SJCRH30 (cell line): ENCODE measurements at regions not wholly inside any gene's neighbourhood (a gene's known extent, or its start where the extent isn't known, plus 50 kb on each side); places are given as distances from the start of the nearest gene placed in this dataset.
"Not testable (repeated sequence)": the region's sequence is repeated elsewhere in the genome, so short reads cannot be mapped to it uniquely, and the experiment has no call there.

Source experiments
- DNase-seq, 2 experiments: peaks; one replicate each; pipeline ENCODE4 v3.0.0-alpha.2; 2015 to 2020
- H3K27ac ChIP-seq: fragments of 250-450 bp; sonication (Bioruptor Pico); 2 replicates; pipeline ENCODE4 v1.5.1; 2020; ENCODE audit warnings: mild to moderate bottlenecking, moderate library complexity
- H3K27me3 ChIP-seq: fragments of 250-450 bp; sonication (Bioruptor Pico); 2 replicates; pipeline ENCODE4 v1.5.1; 2020; ENCODE audit warnings: mild to moderate bottlenecking, moderate library complexity
- H3K36me3 ChIP-seq: fragments of 250-450 bp; sonication (Bioruptor Pico); 2 replicates; pipeline ENCODE4 v1.5.1; 2020; ENCODE audit warnings: mild to moderate bottlenecking, moderate library complexity
- H3K4me1 ChIP-seq: fragments of 250-450 bp; sonication (Bioruptor Pico); 2 replicates; pipeline ENCODE4 v1.5.1; 2020; ENCODE audit warnings: mild to moderate bottlenecking, moderate library complexity
- H3K4me3 ChIP-seq: fragments of 250-450 bp; sonication (Bioruptor Pico); 2 replicates; pipeline ENCODE4 v1.5.1; 2020; ENCODE audit warnings: mild to moderate bottlenecking, moderate library complexity
- H3K9me3 ChIP-seq: fragments of 250-450 bp; sonication (Bioruptor Pico); replicated peaks from 2 replicates; pipeline ENCODE4 v1.5.1; 2020; ENCODE audit warnings: mild to moderate bottlenecking, moderate library complexity

GRCh38 chr10:30131369-30131768 lies 72.0 kb upstream of the JCAD start:
- H3K9me3 ChIP-seq, H3K36me3 ChIP-seq, H3K4me3 ChIP-seq, H3K4me1 ChIP-seq, H3K27ac ChIP-seq, H3K27me3 ChIP-seq, DNase-seq: not testable (repeated sequence)

- not testable (repeated sequence) for H3K4me3 ChIP-seq, H3K4me1 ChIP-seq, DNase-seq, H3K27me3 ChIP-seq, H3K9me3 ChIP-seq, H3K27ac ChIP-seq, H3K36me3 ChIP-seq
Measured at GRCh38 chr10:30129326-30129725, 69.9 kb upstream of the JCAD start.

GRCh38 chr10:30127120-30127541 lies 67.7 kb upstream of the JCAD start:
- Histone ChIP-seq H3K9me3 (no peaks in the 10 kb centered on the region), H3K36me3 (no peaks in the 10 kb centered on the region), H3K27me3 (no peaks in the 10 kb centered on the region), H3K4me1 (no peaks in the 10 kb centered on the region), H3K27ac (no peak overlapping the region), H3K4me3 (no peak overlapping the region)
- no peak for DNase-seq

GRCh38 chr10:30125496-30125895 lies 66.1 kb upstream of the JCAD start:
- Histone ChIP-seq H3K4me3 (no peak overlapping the region), H3K9me3 (no peaks in the 10 kb centered on the region), H3K36me3 (no peaks in the 10 kb centered on the region), H3K27ac (no peak overlapping the region), H3K27me3 (no peaks in the 10 kb centered on the region), H3K4me1 (no peaks in the 10 kb centered on the region)
- DNase-seq, result no peak

GRCh38 chr10:30124704-30125103 lies 65.3 kb upstream of the JCAD start:
- no peak for DNase-seq
- H3K27ac ChIP-seq, result no peak overlapping the region
- H3K9me3 ChIP-seq, result no peaks in the 10 kb centered on the region
- H3K36me3 ChIP-seq, result no peaks in the 10 kb centered on the region
- no peak overlapping the region for H3K4me3 ChIP-seq
- H3K4me1 ChIP-seq, result no peaks in the 10 kb centered on the region
- no peaks in the 10 kb centered on the region for H3K27me3 ChIP-seq

GRCh38 chr10:30121401-30121800 lies 62.0 kb upstream of the JCAD start:
- Histone ChIP-seq H3K36me3 (no peaks in the 10 kb centered on the region), H3K4me3 (no peak overlapping the region), H3K27me3 (no peaks in the 10 kb centered on the region), H3K4me1 (no peaks in the 10 kb centered on the region), H3K9me3 (no peaks in the 10 kb centered on the region), H3K27ac (no peak overlapping the region)
- DNase-seq, result no peak

GRCh38 chr10:30118590-30118989 lies 59.2 kb upstream of the JCAD start:
- no peak for DNase-seq
- H3K27ac ChIP-seq, result no peak overlapping the region
- H3K4me3 ChIP-seq, result no peak overlapping the region
- no peaks in the 10 kb centered on the region for H3K4me1 ChIP-seq
- no peaks in the 10 kb centered on the region for H3K36me3 ChIP-seq
- no peaks in the 10 kb centered on the region for H3K9me3 ChIP-seq
- H3K27me3 ChIP-seq, result no peaks in the 10 kb centered on the region

- Histone ChIP-seq H3K27ac (no peak overlapping the region), H3K4me3 (no peak overlapping the region), H3K27me3 (no peaks in the 10 kb centered on the region), H3K9me3 (no peaks in the 10 kb centered on the region), H3K36me3 (no peaks in the 10 kb centered on the region), H3K4me1 (no peaks in the 10 kb centered on the region)
- no peak for DNase-seq
Measured at GRCh38 chr10:30117812-30118501, 58.6 kb upstream of the JCAD start.

GRCh38 chr10:30116041-30116491 lies 56.7 kb upstream of the JCAD start:
- Histone ChIP-seq H3K36me3 (no peaks in the 10 kb centered on the region), H3K9me3 (no peaks in the 10 kb centered on the region), H3K4me1 (no peaks in the 10 kb centered on the region), H3K27me3 (no peaks in the 10 kb centered on the region), H3K27ac (no peak overlapping the region), H3K4me3 (no peak overlapping the region)
- no peak for DNase-seq

GRCh38 chr10:30115626-30115940 lies 56.2 kb upstream of the JCAD start:
- no peak for DNase-seq
- Histone ChIP-seq H3K9me3 (no peaks in the 10 kb centered on the region), H3K27ac (no peak overlapping the region), H3K27me3 (no peaks in the 10 kb centered on the region), H3K4me1 (no peaks in the 10 kb centered on the region), H3K4me3 (no peak overlapping the region), H3K36me3 (no peaks in the 10 kb centered on the region)

GRCh38 chr10:30114881-30115625 lies 55.7 kb upstream of the JCAD start:
- no peaks in the 10 kb centered on the region for H3K27me3 ChIP-seq
- no peaks in the 10 kb centered on the region for H3K4me1 ChIP-seq
- no peaks in the 10 kb centered on the region for H3K9me3 ChIP-seq
- H3K4me3 ChIP-seq, result no peak overlapping the region
- no peak for DNase-seq
- H3K27ac ChIP-seq, result no peak overlapping the region
- H3K36me3 ChIP-seq, result no peaks in the 10 kb centered on the region

GRCh38 chr10:30114401-30114800 lies 55.0 kb upstream of the JCAD start:
- Histone ChIP-seq H3K27me3 (no peaks in the 10 kb centered on the region), H3K4me3 (no peak overlapping the region), H3K36me3 (no peaks in the 10 kb centered on the region), H3K4me1 (no peaks in the 10 kb centered on the region), H3K9me3 (no peaks in the 10 kb centered on the region), H3K27ac (no peak overlapping the region)
- DNase-seq, result no peak

- no peaks in the 10 kb centered on the region for H3K27me3 ChIP-seq
- H3K4me1 ChIP-seq, result no peaks in the 10 kb centered on the region
- H3K9me3 ChIP-seq, result no peaks in the 10 kb centered on the region
- H3K36me3 ChIP-seq, result no peaks in the 10 kb centered on the region
- H3K4me3 ChIP-seq, result no peak overlapping the region
- DNase-seq, result peak in 1 of 2 experiments; percentile 27
- no peak overlapping the region for H3K27ac ChIP-seq
Measured at GRCh38 chr10:30111340-30112022, 52.1 kb upstream of the JCAD start.
